ENCODE measurements at regions not wholly inside any gene's neighbourhood (a gene's known extent, or its start where the extent isn't known, plus 50 kb on each side); places are given as distances from the start of the nearest gene placed in this dataset.

DNA sequence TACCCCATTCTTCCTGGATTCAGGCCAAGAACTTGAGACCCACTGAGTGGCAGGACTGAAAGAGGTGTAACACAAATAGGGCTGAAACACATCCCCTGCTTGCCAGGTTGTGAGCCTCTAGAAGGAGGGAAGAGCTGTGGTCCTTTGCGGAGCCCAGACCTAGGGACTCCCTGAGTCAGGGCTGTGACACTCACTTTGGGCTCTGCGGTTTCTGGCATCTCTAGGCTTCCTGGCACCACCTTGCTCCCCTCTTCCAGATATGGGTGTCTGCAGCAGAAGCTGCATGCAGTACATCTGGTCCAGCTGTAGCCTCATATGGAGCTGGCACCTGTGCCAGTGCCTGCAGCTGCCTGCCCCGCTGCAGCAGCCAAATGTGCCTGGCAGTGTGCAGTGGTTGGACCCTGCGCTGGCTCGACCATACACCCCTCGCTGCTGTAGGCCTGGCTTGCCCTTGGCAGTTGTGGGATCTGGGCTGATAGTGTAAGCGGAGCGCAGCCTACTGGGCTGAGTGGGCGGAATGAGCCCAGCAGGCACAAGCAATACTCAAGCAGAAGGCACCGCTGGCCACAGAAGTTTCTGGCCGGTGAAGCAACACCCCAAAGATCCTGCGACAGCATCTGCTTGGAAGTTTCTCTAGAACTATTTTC is 290.4 kb downstream of the SLITRK6 start:
- Histone ChIP-seq H3K79me2 (ENCODE audit: insufficient read depth, low read length) (no peaks in the 10 kb centered on the region), H3K9ac (ENCODE audit: low read length) (no peak overlapping the region), H3K4me2 (ENCODE audit: low read length) (no peak overlapping the region), H3K36me3 (ENCODE audit: insufficient read depth, low read length) (no peaks in the 10 kb centered on the region), H2AFZ (ENCODE audit: low read depth, low read length) (no peak overlapping the region), H3K4me1 (ENCODE audit: insufficient read depth, low read length) (peaks cover 9% of the 10 kb centered on the region), H4K20me1 (ENCODE audit: insufficient read depth, low read length) (no peaks in the 10 kb centered on the region), H3K27me3 (ENCODE audit: insufficient read depth, low read length) (no peaks in the 10 kb centered on the region), H3K27ac (ENCODE audit: low read depth, low read length) (no peak overlapping the region), H3K9me3 (ENCODE audit: insufficient read depth, low read depth, low read length) (no peaks in the 10 kb centered on the region), H3K4me3 (ENCODE audit: insufficient read depth, low read depth, low read length) (no peak overlapping the region)
- no peak overlapping the region for H3K4me3 Mint-ChIP-seq (ENCODE audit: unreplicated experiment)
- FAIRE-seq (no peak), DNase-seq (ENCODE audit: low read depth) (peak; percentile 29)
- H3K9me3 Mint-ChIP-seq (ENCODE audit: unreplicated experiment) = no peaks in the 10 kb centered on the region
- TF ChIP-seq, protein P1, sequence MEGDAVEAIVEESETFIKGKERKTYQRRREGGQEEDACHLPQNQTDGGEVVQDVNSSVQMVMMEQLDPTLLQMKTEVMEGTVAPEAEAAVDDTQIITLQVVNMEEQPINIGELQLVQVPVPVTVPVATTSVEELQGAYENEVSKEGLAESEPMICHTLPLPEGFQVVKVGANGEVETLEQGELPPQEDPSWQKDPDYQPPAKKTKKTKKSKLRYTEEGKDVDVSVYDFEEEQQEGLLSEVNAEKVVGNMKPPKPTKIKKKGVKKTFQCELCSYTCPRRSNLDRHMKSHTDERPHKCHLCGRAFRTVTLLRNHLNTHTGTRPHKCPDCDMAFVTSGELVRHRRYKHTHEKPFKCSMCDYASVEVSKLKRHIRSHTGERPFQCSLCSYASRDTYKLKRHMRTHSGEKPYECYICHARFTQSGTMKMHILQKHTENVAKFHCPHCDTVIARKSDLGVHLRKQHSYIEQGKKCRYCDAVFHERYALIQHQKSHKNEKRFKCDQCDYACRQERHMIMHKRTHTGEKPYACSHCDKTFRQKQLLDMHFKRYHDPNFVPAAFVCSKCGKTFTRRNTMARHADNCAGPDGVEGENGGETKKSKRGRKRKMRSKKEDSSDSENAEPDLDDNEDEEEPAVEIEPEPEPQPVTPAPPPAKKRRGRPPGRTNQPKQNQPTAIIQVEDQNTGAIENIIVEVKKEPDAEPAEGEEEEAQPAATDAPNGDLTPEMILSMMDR (IDR thresholded peaks at IDR 0.05; ENCODE audit: insufficient read depth, low read depth, low read length) = no peak
- TF ChIP-seq EZH2 (IDR thresholded peaks at IDR 0.05; ENCODE audit: insufficient read depth, low read length) = no peak
- H3K27ac Mint-ChIP-seq (ENCODE audit: unreplicated experiment) = no peak overlapping the region
- peaks cover 4% of the 10 kb centered on the region for H3K4me1 Mint-ChIP-seq (ENCODE audit: low read depth, unreplicated experiment)
- H3K27me3 Mint-ChIP-seq (ENCODE audit: low read depth, unreplicated experiment) = no peaks in the 10 kb centered on the region
- H3K36me3 Mint-ChIP-seq (ENCODE audit: low read depth, unreplicated experiment) = no peaks in the 10 kb centered on the region

GRCh38 chr13:85503797-85504196 is 295.4 kb downstream of the SLITRK6 start:
- no peaks in the 10 kb centered on the region for H3K27me3 Mint-ChIP-seq (ENCODE audit: low read depth, unreplicated experiment)
- Histone ChIP-seq H2AFZ (ENCODE audit: low read depth, low read length) (no peak overlapping the region), H3K27ac (ENCODE audit: low read depth, low read length) (no peak overlapping the region), H3K36me3 (ENCODE audit: insufficient read depth, low read length) (no peaks in the 10 kb centered on the region), H3K9me3 (ENCODE audit: insufficient read depth, low read depth, low read length) (no peaks in the 10 kb centered on the region), H3K9ac (ENCODE audit: low read length) (no peak overlapping the region), H3K4me1 (ENCODE audit: insufficient read depth, low read length) (peaks cover 4% of the 10 kb centered on the region), H4K20me1 (ENCODE audit: insufficient read depth, low read length) (no peaks in the 10 kb centered on the region), H3K4me2 (ENCODE audit: low read length) (no peak overlapping the region), H3K27me3 (ENCODE audit: insufficient read depth, low read length) (no peaks in the 10 kb centered on the region), H3K4me3 (ENCODE audit: insufficient read depth, low read depth, low read length) (no peak overlapping the region), H3K79me2 (ENCODE audit: insufficient read depth, low read length) (no peaks in the 10 kb centered on the region)
- FAIRE-seq (no peak), DNase-seq (ENCODE audit: low read depth) (peak; percentile 84)
- H3K4me3 Mint-ChIP-seq (ENCODE audit: unreplicated experiment) = no peak overlapping the region
- H3K27ac Mint-ChIP-seq (ENCODE audit: unreplicated experiment) = no peak overlapping the region
- H3K9me3 Mint-ChIP-seq (ENCODE audit: unreplicated experiment) = no peaks in the 10 kb centered on the region
- TF ChIP-seq, protein P1 (IDR thresholded peaks at IDR 0.05; ENCODE audit: insufficient read depth, low read depth, low read length) = no peak
- TF ChIP-seq EZH2 (IDR thresholded peaks at IDR 0.05; ENCODE audit: insufficient read depth, low read length) = no peak
- H3K4me1 Mint-ChIP-seq (ENCODE audit: low read depth, unreplicated experiment) = no peaks in the 10 kb centered on the region
- no peaks in the 10 kb centered on the region for H3K36me3 Mint-ChIP-seq (ENCODE audit: low read depth, unreplicated experiment)

DNA sequence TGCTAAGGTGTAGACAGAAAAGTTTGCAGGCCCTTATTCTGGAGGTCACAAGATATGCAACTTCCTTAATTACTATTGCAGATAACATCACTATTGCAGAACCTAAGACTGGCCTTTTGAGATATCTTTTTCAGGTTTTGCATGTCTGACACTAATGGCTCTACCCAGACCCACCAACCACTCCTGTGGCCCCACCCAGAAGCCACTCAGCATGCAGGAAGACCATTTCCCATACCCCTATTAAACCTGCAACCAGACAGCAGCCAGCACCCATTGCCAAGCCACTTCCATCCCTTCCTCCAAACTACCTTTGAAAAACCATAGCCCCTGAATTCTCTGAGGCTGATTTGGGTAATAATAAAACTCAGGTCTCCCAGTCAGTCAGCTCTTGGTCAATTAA is 297.6 kb downstream of the SLITRK6 start:
- Histone ChIP-seq H2AFZ (ENCODE audit: low read depth, low read length) (no peak overlapping the region), H3K27me3 (ENCODE audit: insufficient read depth, low read length) (no peaks in the 10 kb centered on the region), H3K36me3 (ENCODE audit: insufficient read depth, low read length) (no peaks in the 10 kb centered on the region), H3K4me1 (ENCODE audit: insufficient read depth, low read length) (peaks cover 10% of the 10 kb centered on the region), H3K4me2 (ENCODE audit: low read length) (no peak overlapping the region), H3K27ac (ENCODE audit: low read depth, low read length) (no peak overlapping the region), H3K4me3 (ENCODE audit: insufficient read depth, low read depth, low read length) (no peak overlapping the region), H3K9me3 (ENCODE audit: insufficient read depth, low read depth, low read length) (no peaks in the 10 kb centered on the region), H3K9ac (ENCODE audit: low read length) (no peak overlapping the region), H4K20me1 (ENCODE audit: insufficient read depth, low read length) (no peaks in the 10 kb centered on the region), H3K79me2 (ENCODE audit: insufficient read depth, low read length) (no peaks in the 10 kb centered on the region)
- H3K4me3 Mint-ChIP-seq (ENCODE audit: unreplicated experiment) = no peak overlapping the region
- H3K36me3 Mint-ChIP-seq (ENCODE audit: low read depth, unreplicated experiment) = no peaks in the 10 kb centered on the region
- no peak for FAIRE-seq
- H3K9me3 Mint-ChIP-seq (ENCODE audit: unreplicated experiment) = no peaks in the 10 kb centered on the region
- DNase-seq (ENCODE audit: low read depth) = no peak
- no peak overlapping the region for H3K27ac Mint-ChIP-seq (ENCODE audit: unreplicated experiment)
- no peak for TF ChIP-seq EZH2 (IDR thresholded peaks at IDR 0.05; ENCODE audit: insufficient read depth, low read length)
- TF ChIP-seq, protein P1 (IDR thresholded peaks at IDR 0.05; ENCODE audit: insufficient read depth, low read depth, low read length) = no peak
- H3K27me3 Mint-ChIP-seq (ENCODE audit: low read depth, unreplicated experiment) = no peaks in the 10 kb centered on the region
- H3K4me1 Mint-ChIP-seq (ENCODE audit: low read depth, unreplicated experiment) = peaks cover 7% of the 10 kb centered on the region

Measured in astrocyte (in vitro differentiated cells and primary cell).